ENCODE measurements at regions not wholly inside any gene's neighbourhood (a gene's known extent, or its start where the extent isn't known, plus 50 kb on each side); places are given as distances from the start of the nearest gene placed in this dataset.

GRCh38 chr13:37925878-37926473 lies 56.4 kb upstream of the TRPC4 start:
- DNase-seq = no peak

- DNase-seq = no peak
Observed at GRCh38 chr13:37923236-37923635, 53.7 kb upstream of the TRPC4 start.

GRCh38 chr13:37919329-37919880 lies 49.8 kb upstream of the TRPC4 start:
- no peak for DNase-seq
